ENCODE measurements at regions not wholly inside any gene's neighbourhood (a gene's known extent, or its start where the extent isn't known, plus 50 kb on each side); places are given as distances from the start of the nearest gene placed in this dataset.

- Histone ChIP-seq H3K4me3 (no peak overlapping the region), H3K4me1 (no peaks in the 10 kb centered on the region), H3K9me3 (no peaks in the 10 kb centered on the region), H3K27me3 (peaks cover 0 to 73% (median 60%) of the 10 kb centered on the region in 7 donors), H3K36me3 (no peaks in the 10 kb centered on the region), H3K27ac (no peak overlapping the region)
- WGBS, 2 donors = 84 to 86% methylated on average over 13 of the region's 13 CpGs
- DNase-seq (no peak), ATAC-seq (no peak)
- intact Hi-C loops (cut with DNase I) = no loop called here
- TF ChIP-seq, protein P1, sequence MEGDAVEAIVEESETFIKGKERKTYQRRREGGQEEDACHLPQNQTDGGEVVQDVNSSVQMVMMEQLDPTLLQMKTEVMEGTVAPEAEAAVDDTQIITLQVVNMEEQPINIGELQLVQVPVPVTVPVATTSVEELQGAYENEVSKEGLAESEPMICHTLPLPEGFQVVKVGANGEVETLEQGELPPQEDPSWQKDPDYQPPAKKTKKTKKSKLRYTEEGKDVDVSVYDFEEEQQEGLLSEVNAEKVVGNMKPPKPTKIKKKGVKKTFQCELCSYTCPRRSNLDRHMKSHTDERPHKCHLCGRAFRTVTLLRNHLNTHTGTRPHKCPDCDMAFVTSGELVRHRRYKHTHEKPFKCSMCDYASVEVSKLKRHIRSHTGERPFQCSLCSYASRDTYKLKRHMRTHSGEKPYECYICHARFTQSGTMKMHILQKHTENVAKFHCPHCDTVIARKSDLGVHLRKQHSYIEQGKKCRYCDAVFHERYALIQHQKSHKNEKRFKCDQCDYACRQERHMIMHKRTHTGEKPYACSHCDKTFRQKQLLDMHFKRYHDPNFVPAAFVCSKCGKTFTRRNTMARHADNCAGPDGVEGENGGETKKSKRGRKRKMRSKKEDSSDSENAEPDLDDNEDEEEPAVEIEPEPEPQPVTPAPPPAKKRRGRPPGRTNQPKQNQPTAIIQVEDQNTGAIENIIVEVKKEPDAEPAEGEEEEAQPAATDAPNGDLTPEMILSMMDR (IDR thresholded peaks at IDR 0.05) = no peak
These were observed 145.5 kb upstream of the FOXF1 start for GRCh38 chr16:86364653-86365380.

GRCh38 chr16:86365513-86366273 lies 144.6 kb upstream of the FOXF1 start:
- no peaks in the 10 kb centered on the region for H3K9me3 ChIP-seq
- TF ChIP-seq, protein P1 (IDR thresholded peaks at IDR 0.05) = no peak
- no peak for DNase-seq
- H3K27me3 ChIP-seq = peaks cover 0 to 70% (median 56%) of the 10 kb centered on the region in 7 donors
- H3K27ac ChIP-seq = no peak overlapping the region
- no peak overlapping the region for H3K4me3 ChIP-seq
- WGBS, 2 donors = 89 to 90% methylated on average over 19 of the region's 19 CpGs
- no peaks in the 10 kb centered on the region for H3K36me3 ChIP-seq
- H3K4me1 ChIP-seq = no peaks in the 10 kb centered on the region
- no peak for ATAC-seq
- intact Hi-C loops (cut with DNase I) = no loop called here

- Histone ChIP-seq H3K36me3 (no peaks in the 10 kb centered on the region), H3K4me1 (no peaks in the 10 kb centered on the region), H3K4me3 (no peak overlapping the region), H3K27ac (no peak overlapping the region), H3K9me3 (no peaks in the 10 kb centered on the region), H3K27me3 (peaks cover 0 to 70% (median 53%) of the 10 kb centered on the region in 7 donors)
- WGBS, 2 donors = 27 to 43% methylated on average over 1 of the region's 1 CpG
- intact Hi-C loops (cut with DNase I) = no loop called here
- no peak for ATAC-seq
- TF ChIP-seq, protein P1 (IDR thresholded peaks at IDR 0.05) = no peak
- DNase-seq = no peak
These were observed 143.8 kb upstream of the FOXF1 start for GRCh38 chr16:86366481-86366880.

DNA sequence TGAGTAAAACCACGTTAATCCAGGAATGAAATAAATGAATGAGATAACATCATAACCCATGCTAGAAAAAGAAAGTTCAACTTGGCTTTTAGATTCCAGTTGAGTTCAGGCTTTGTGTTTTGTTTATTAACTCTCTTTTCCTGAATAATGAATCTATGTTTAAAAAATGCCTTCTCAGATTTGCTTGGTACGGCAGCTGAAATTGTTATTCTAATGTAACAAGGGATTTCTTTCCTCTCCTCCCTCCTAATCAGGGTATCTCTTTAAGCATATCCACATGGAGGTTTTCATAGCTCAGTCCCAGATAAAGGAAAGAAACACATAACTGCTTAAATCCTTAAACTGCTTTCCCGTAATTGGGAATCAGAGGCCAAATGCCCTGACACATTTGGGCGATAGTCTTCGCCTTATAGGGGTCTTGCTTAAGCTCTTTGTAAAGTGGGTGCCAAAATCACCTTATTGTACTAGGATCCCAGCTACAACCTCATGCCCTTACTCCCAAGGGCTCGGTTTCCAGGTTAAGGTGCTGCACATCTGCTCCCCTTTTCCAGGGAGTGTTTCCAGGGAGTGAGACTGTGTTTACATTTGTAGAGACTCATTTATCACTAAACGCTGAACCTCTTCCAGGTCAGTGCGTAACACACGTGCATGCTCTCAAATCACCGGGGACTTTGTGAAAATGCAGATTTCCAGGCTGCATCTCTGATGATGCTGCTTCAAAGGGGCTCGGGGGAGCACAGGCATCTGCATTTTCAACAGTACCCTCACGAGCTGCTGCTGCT lies 142.8 kb upstream of the FOXF1 start:
- WGBS, 2 donors = 61 to 68% methylated on average over 12 of the region's 12 CpGs
- H3K9me3 ChIP-seq = no peaks in the 10 kb centered on the region
- peaks cover 0 to 70% (median 53%) of the 10 kb centered on the region in 7 donors for H3K27me3 ChIP-seq
- H3K27ac ChIP-seq = no peak overlapping the region
- no peaks in the 10 kb centered on the region for H3K4me1 ChIP-seq
- ATAC-seq (no peak), DNase-seq (no peak)
- TF ChIP-seq, protein P1 (IDR thresholded peaks at IDR 0.05) = no peak
- intact Hi-C loops (cut with DNase I) = no loop called here
- H3K4me3 ChIP-seq = no peak overlapping the region
- H3K36me3 ChIP-seq = no peaks in the 10 kb centered on the region

Measured in heart right ventricle (tissue), 16 donors.